ENCODE measurements at regions not wholly inside any gene's neighbourhood (a gene's known extent, or its start where the extent isn't known, plus 50 kb on each side); places are given as distances from the start of the nearest gene placed in this dataset.

GRCh38 chr4:8754634-8755589, 116.7 kb downstream of the HMX1 start:
- no peak for TF ChIP-seq CTCF (IDR thresholded peaks at IDR 0.05)
- TF ChIP-seq POLR2A (IDR thresholded peaks at IDR 0.05) = no peak
